ENCODE measurements at regions not wholly inside any gene's neighbourhood (a gene's known extent, or its start where the extent isn't known, plus 50 kb on each side); places are given as distances from the start of the nearest gene placed in this dataset.
"Not testable (repeated sequence)": the region's sequence is repeated elsewhere in the genome, so short reads cannot be mapped to it uniquely, and the experiment has no call there.

DNA sequence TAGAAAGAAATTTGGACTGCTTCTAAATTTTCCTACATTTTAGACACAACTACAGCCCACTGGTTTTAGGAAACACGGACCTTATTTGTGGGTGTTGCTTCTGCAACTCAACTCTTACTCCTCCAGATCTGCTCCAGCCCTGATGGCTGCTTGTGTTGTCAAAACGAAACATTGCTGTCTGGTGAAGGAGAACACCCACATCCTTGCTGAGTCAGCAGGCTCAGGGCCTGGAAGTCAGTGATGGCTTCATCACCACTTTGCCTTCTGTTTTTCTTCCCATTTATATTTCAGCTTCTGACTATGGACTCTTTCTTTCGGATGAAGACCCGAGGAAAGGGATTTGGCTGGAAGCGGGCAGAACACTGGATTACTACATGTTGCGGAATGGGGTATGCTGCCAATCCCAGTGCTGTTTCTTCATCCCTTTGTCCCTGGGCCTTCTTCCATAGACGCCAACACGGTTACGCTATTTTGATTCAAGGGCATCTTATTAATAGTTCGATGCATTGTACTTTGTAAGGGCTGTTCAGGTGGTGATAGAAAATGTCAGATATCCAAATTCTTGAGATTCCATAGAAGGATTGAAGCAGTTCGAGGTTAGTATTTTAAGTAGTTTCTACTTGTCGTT lies 392.6 kb upstream of the TPM1 start:
- DNase-seq, result peak; percentile 28

DNA sequence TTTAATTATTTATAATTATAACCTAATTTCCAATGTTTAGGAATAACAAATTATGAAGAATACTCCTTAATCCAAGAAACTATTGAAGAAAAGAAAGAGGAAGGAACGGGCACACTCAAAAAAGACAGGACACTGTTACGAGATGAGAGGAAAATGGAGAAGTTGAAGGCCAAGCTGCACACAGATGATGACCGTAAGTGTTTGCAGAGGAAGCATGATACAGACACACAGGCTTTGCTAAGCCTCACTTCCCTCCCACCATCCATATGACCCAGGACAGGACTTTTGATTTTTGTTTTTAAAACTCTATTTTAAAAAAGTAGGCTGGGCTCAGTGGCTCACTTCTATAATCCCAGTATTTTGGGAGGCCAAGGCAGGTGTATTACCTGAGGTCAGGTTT lies 389.4 kb upstream of the TPM1 start:
- DNase-seq, result no peak

DNA sequence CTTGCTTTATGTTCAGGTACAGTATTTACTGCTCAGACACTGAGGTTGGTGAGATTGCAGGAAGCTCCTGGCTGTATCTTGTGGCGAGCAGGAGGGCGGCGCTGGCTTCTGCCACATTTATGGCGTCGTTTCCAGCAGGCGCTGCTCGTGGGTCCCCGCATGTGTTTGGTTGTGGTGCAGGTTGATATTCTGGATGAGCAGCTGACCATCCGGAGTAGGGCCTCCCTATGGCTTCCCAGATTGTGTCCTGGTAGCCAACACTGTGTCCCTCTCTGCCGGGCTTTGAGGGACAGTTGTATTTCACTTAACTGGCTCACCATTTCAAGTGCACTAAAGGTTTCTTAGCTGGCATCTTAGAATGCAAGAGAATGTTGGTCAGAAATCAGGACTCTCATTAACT lies 386.5 kb upstream of the TPM1 start:
- no peak for DNase-seq

DNA sequence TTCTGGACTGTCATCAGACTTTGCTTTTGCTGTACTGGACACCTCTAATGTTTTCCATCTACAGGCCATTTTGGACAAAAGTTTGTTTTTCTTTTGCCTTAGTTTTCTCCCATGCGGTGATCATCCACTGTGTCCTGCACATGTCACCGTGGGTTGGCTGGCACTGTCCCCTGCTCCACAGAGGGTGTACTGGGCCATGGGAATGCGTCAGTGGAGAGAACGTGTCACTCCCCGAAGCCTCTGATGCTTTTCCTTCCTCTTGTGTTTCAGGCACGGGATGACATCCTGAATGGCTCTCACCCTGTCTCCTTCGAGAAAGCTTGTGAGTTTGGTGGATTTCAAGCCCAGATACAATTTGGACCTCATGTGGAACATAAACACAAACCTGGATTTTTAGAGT lies 385.0 kb upstream of the TPM1 start:
- not testable (repeated sequence) for DNase-seq

GRCh38 chr15:62658498-62658897 lies 384.0 kb upstream of the TPM1 start:
- no peak for DNase-seq

- no peak for DNase-seq
Observed at GRCh38 chr15:62663547-62663946, 379.0 kb upstream of the TPM1 start.

DNA sequence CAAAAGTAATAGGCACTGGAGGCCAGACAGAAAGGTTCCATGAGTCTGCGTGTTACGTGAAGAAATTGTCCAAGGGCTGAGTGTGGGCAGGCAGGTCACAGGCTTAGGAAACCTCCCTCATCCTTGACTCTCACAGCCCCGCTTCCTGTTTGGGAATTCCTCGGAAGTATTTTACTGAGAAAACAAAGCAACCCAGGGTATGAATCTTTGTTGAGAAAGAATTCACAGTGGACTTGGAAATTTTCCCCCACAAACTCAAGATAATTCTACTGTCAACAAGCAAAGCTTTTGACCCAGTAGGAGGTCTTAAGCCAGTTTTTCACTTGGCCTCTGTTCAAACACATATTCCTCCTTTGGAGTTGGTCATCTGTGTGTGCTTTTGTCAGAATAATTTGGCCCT lies 377.1 kb upstream of the TPM1 start:
- DNase-seq, result no peak

GRCh38 chr15:62666046-62666445 lies 376.5 kb upstream of the TPM1 start:
- no peak for DNase-seq

GRCh38 chr15:62672268-62672667 lies 370.3 kb upstream of the TPM1 start:
- no peak for DNase-seq

DNA sequence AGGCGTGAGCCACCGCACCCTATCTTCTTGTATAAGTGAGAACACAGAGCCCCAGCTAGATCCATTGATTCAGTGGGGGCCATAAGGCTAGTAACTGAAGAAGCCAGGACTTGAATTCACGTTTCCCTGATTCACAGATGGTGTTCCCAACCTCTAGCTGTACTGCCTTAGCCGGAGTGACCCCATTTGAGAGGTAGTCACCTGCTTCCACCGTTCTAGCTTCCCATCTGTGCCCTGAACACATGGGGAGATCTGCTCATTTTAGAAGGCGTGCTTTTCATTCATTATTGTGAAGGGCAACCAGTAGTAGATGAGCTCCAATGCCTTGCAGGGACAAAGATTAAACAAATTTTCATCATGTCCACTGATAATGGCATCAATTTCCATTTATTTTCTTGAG lies 365.7 kb upstream of the TPM1 start:
- no peak for DNase-seq

GRCh38 chr15:62681939-62682896 lies 360.3 kb upstream of the TPM1 start:
- no peak for DNase-seq

- DNase-seq, result not testable (repeated sequence)
Observed at GRCh38 chr15:62683192-62683591, 359.4 kb upstream of the TPM1 start.

DNA sequence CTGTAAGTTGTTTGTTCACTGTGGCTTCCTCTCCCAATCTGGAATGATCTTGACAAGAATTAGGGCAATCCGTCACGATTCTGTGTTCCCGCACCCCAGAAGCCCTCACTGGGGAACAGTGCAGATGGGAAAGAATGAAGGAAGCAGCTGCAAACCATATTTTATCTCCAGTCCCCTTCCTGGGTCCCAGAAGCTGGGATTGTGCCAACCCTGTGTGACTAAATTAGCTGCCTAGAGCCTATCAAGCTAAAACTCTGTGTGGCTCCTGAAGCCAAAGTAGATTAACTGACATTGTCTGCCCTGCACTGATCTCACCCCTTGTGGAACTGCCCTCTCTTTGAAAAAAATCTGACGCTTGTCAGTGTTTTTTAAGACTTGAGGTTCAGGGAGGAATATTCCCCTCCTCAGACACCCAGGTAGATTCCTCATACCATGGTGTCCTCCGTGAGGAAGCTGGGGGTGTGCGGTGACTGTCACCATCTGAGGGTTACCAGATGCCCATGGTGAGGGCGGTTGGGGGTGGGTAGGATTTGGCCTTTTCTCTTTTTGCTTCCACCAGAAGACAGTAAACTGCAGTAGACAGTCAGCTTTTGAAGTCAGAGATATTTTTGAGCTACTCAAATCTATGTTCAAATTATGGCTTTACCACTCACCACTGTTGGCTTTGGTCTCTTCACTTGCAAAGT lies 358.3 kb upstream of the TPM1 start:
- no peak for DNase-seq

- no peak for DNase-seq
Observed at GRCh38 chr15:62691008-62691407, 351.5 kb upstream of the TPM1 start.

DNA sequence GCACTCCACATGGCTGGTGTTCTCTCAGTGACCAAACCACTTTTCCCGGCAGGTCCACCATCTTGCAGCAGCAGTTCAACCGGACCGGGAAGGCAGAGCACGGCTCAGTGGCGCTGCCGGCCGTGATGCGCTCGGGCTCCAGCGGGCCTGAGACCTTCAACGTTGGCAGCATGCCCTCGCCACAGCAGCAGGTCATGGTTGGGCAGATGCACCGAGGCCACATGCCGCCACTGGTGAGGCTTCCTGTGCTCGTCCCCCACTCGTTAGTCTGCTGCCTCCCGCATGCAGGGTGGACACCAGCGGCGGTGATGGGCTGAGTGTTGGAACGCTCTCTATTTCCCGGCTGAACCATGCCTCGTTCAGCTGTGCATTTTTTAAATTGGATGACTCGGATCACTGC lies 344.9 kb upstream of the TPM1 start:
- DNase-seq, result no peak

GRCh38 chr15:62698646-62699045 lies 343.9 kb upstream of the TPM1 start:
- DNase-seq, result no peak

DNA sequence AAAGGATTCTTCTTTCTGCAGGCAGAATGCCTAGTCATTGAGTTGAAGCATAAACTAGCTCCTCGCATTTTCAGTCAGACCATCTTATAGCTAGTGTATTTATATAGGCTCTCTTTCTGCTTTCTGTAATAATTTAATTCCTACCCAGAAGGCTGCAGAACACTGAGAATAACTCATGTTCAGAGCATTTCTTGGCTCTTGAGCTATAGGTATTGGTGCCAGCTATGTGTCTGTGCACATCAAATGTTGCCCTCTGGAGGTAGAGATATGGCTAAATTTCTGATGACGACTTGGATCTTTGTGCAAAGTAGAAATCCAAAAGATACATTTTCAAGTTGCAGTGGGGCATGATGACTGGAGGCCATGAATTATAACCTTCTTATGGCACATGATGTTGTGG lies 336.2 kb upstream of the TPM1 start:
- no peak for DNase-seq

DNA sequence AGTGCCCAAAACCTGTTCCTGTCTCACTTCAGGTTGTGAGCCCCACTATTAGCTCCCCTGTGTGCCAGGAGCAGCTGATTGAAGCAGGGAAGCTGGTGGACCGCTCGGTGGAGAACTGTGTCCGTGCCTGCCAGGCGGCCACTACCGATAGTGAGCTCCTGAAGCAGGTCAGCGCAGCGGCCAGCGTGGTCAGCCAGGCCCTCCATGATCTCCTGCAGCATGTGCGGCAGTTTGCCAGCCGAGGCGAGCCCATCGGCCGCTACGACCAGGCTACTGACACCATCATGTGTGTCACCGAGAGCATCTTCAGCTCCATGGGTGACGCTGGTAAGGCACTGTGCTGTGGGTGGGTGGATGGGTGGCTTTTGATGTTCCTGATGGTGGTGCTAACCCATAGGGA lies 334.1 kb upstream of the TPM1 start:
- no peak for DNase-seq

DNA sequence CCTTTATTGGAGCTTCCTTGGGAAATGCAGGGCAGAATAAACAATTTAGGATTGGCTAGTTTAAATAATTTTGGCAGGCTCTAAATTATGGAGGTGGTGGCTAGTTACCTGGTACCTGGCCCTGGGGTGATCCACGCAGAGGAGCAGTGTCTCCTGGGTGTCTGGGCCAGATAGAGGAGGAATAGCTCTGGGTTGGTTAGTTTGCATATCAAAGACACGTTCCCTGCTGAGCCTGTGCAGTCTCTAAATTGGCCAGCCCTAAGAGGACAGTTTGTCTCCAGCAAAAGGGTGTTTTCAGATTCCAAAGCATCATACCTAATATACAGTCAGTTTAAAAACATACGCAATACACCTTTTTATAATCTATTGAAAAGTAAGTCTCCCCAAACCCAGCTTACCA lies 333.3 kb upstream of the TPM1 start:
- no peak for DNase-seq

- DNase-seq, result peak; percentile 47
Observed at GRCh38 chr15:62711691-62712454, 330.7 kb upstream of the TPM1 start.

DNA sequence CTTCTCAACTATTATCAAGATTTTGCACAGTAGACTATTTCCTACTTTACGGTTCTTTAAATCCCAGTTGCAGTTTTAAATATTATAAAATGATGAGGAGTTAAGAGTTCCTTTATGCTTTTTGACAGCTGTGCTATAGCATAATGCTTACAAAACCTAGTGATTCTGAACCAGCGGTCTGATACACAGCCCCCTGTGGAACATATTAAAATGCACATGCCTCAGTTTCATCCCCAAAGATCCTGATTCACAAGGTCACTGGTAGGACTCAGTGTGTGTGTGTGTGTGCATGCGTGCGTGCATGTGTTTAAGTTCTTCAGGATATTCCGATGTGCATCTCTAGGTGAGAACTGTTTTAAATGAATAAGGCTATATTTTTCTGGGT lies 330.1 kb upstream of the TPM1 start:
- no peak for DNase-seq

- DNase-seq, result no peak
Observed at GRCh38 chr15:62715946-62716345, 326.6 kb upstream of the TPM1 start.

GRCh38 chr15:62717496-62717895 lies 325.1 kb upstream of the TPM1 start:
- DNase-seq, result no peak

Data from stimulated activated CD4-positive, alpha-beta T cell treated with anti-CD3 and anti-CD28 coated beads, Interleukin-1b, Interleukin-23, amount 100 ng/mL, for 48 hours (primary cell).